GM18520 (cell line): ENCODE measurements at regions not wholly inside any gene's neighbourhood (a gene's known extent, or its start where the extent isn't known, plus 50 kb on each side); places are given as distances from the start of the nearest gene placed in this dataset.
A peak's percentile ranks its signal among the peaks of the same experiment; 100 is the strongest.

ENCODE experiments used
- ATAC-seq: cut with Tn5 transposase; IDR thresholded peaks from one replicate; pipeline ENCODE4 v1.9.1; 2021; ENCODE audit not compliant: unreplicated experiment

GRCh38 chr6:24987446-24988115 lies 51.8 kb upstream of the RIPOR2 start:
- no peak for ATAC-seq

- no peak for ATAC-seq
Measured at GRCh38 chr6:24988562-24988961, 52.8 kb upstream of the RIPOR2 start.

GRCh38 chr6:24990236-24990845 lies 54.6 kb upstream of the RIPOR2 start:
- ATAC-seq: no peak

GRCh38 chr6:24990944-24991809 lies 55.4 kb upstream of the RIPOR2 start:
- no peak for ATAC-seq

GRCh38 chr6:24991810-24992467 lies 56.2 kb upstream of the RIPOR2 start:
- peak; percentile 78 for ATAC-seq

- ATAC-seq: no peak
Measured at GRCh38 chr6:24994812-24995211, 59.1 kb upstream of the RIPOR2 start.

- ATAC-seq: no peak
Measured at GRCh38 chr6:24995270-24995669, 59.5 kb upstream of the RIPOR2 start.

- no peak for ATAC-seq
Measured at GRCh38 chr6:24996269-24996836, 60.6 kb upstream of the RIPOR2 start.

- ATAC-seq: no peak
Measured at GRCh38 chr6:24997231-24997630, 61.5 kb upstream of the RIPOR2 start.

GRCh38 chr6:24997905-24998304 lies 62.1 kb upstream of the RIPOR2 start:
- no peak for ATAC-seq

GRCh38 chr6:25002326-25003091 lies 66.7 kb upstream of the RIPOR2 start:
- ATAC-seq: no peak

- no peak for ATAC-seq
Measured at GRCh38 chr6:25004357-25004756, 68.6 kb upstream of the RIPOR2 start.

- no peak for ATAC-seq
Measured at GRCh38 chr6:25005010-25005409, 69.2 kb upstream of the RIPOR2 start.

GRCh38 chr6:25006075-25006474 lies 70.3 kb upstream of the RIPOR2 start:
- no peak for ATAC-seq

- ATAC-seq: no peak
Measured at GRCh38 chr6:25006565-25007001, 70.8 kb upstream of the RIPOR2 start.

GRCh38 chr6:25007269-25007699 lies 71.5 kb upstream of the RIPOR2 start:
- peak; percentile 82 for ATAC-seq

GRCh38 chr6:25008707-25009392 lies 73.1 kb upstream of the RIPOR2 start:
- ATAC-seq: no peak

- no peak for ATAC-seq
Measured at GRCh38 chr6:25009393-25009710, 73.6 kb upstream of the RIPOR2 start.

GRCh38 chr6:25010176-25010575 lies 74.4 kb upstream of the RIPOR2 start:
- no peak for ATAC-seq
